ENCODE measurements at regions not wholly inside any gene's neighbourhood (a gene's known extent, or its start where the extent isn't known, plus 50 kb on each side); places are given as distances from the start of the nearest gene placed in this dataset.
A peak's percentile ranks its signal among the peaks of the same experiment; 100 is the strongest.
"Not testable (repeated sequence)": the region's sequence is repeated elsewhere in the genome, so short reads cannot be mapped to it uniquely, and the experiment has no call there.

GRCh38 chr12:32016680-32017482, 57.7 kb downstream of the RESF1 start:
- no peaks in the 10 kb centered on the region for H3K36me3 Mint-ChIP-seq (ENCODE audit: insufficient read depth, unreplicated experiment)
- ChIA-PET CTCF (no interaction called here), POLR2A (no interaction called here)
- Histone ChIP-seq H3K4me1 (no peaks in the 10 kb centered on the region), H3K4me3 (ENCODE audit: low read depth, low read length) (no peak overlapping the region), H3K27me3 (replicated peaks; ENCODE audit: control insufficient read depth, insufficient read depth, low read length) (no peaks in the 10 kb centered on the region), H3K9me3 (no peaks in the 10 kb centered on the region), H3K36me3 (ENCODE audit: control insufficient read depth, insufficient read depth, low read length) (no peaks in the 10 kb centered on the region)
- peak in 1 of 2 experiments; percentile 3 for DNase-seq
- H3K4me3 Mint-ChIP-seq (ENCODE audit: unreplicated experiment) = no peak overlapping the region
- no peaks in the 10 kb centered on the region for H3K4me1 Mint-ChIP-seq (ENCODE audit: low read depth, unreplicated experiment)
- no peak overlapping the region for H3K27ac Mint-ChIP-seq (ENCODE audit: unreplicated experiment)
- H3K27me3 Mint-ChIP-seq (ENCODE audit: insufficient read depth, unreplicated experiment) = no peaks in the 10 kb centered on the region
- BruUV-seq (replicated peaks) = no TSS peak
- H3K9me3 Mint-ChIP-seq (ENCODE audit: unreplicated experiment) = no peaks in the 10 kb centered on the region
- intact Hi-C loops (cut with micrococcal nuclease; ENCODE audit: unreplicated experiment) = no loop called here
- TF ChIP-seq CTCF (IDR thresholded peaks at IDR 0.05; ENCODE audit: insufficient read depth in 1 of 2, low read depth in 1 of 2, low read length in 1 of 2, severe bottlenecking in 1 of 2, unreplicated experiment in 1 of 2) = no peak

- BruUV-seq (replicated peaks) = no TSS peak
- Mint-ChIP-seq H3K27ac (ENCODE audit: unreplicated experiment) (no peak overlapping the region), H3K9me3 (ENCODE audit: unreplicated experiment) (peaks cover 23% of the 10 kb centered on the region), H3K36me3 (ENCODE audit: insufficient read depth, unreplicated experiment) (peaks cover 9% of the 10 kb centered on the region), H3K27me3 (ENCODE audit: insufficient read depth, unreplicated experiment) (no peaks in the 10 kb centered on the region), H3K4me1 (ENCODE audit: low read depth, unreplicated experiment) (peaks cover 7% of the 10 kb centered on the region), H3K4me3 (ENCODE audit: unreplicated experiment) (no peak overlapping the region)
- H3K27me3 ChIP-seq (replicated peaks; ENCODE audit: control insufficient read depth, insufficient read depth, low read length) = no peaks in the 10 kb centered on the region
- peaks cover 6% of the 10 kb centered on the region for H3K4me1 ChIP-seq
- no peaks in the 10 kb centered on the region for H3K36me3 ChIP-seq (ENCODE audit: control insufficient read depth, insufficient read depth, low read length)
- TF ChIP-seq CTCF (IDR thresholded peaks at IDR 0.05; ENCODE audit: insufficient read depth in 1 of 2, low read depth in 1 of 2, low read length in 1 of 2, severe bottlenecking in 1 of 2, unreplicated experiment in 1 of 2) = no peak
- DNase-seq = no peak
- ChIA-PET POLR2A (no interaction called here), CTCF (no interaction called here)
- intact Hi-C loops (cut with micrococcal nuclease; ENCODE audit: unreplicated experiment) = no loop called here
- no peak overlapping the region for H3K4me3 ChIP-seq (ENCODE audit: low read depth, low read length)
- H3K9me3 ChIP-seq = no peaks in the 10 kb centered on the region
Measured at GRCh38 chr12:32021346-32021773, 62.1 kb downstream of the RESF1 start.

GRCh38 chr12:32022387-32022786, 63.2 kb downstream of the RESF1 start:
- H3K27ac Mint-ChIP-seq (ENCODE audit: unreplicated experiment); H3K4me1 ChIP-seq; H3K27me3 ChIP-seq (replicated peaks; ENCODE audit: control insufficient read depth, insufficient read depth, low read length); H3K9me3 ChIP-seq; H3K36me3 Mint-ChIP-seq (ENCODE audit: insufficient read depth, unreplicated experiment); H3K4me3 ChIP-seq (ENCODE audit: low read depth, low read length); intact Hi-C loops (cut with micrococcal nuclease; ENCODE audit: unreplicated experiment); POLR2A ChIA-PET; H3K4me3 Mint-ChIP-seq (ENCODE audit: unreplicated experiment); CTCF ChIA-PET; H3K4me1 Mint-ChIP-seq (ENCODE audit: low read depth, unreplicated experiment); DNase-seq; H3K27me3 Mint-ChIP-seq (ENCODE audit: insufficient read depth, unreplicated experiment); BruUV-seq (replicated peaks); H3K36me3 ChIP-seq (ENCODE audit: control insufficient read depth, insufficient read depth, low read length): not testable (repeated sequence)
- peaks cover 23% of the 10 kb centered on the region for H3K9me3 Mint-ChIP-seq (ENCODE audit: unreplicated experiment)

GRCh38 chr12:32023861-32024260, 64.6 kb downstream of the RESF1 start:
- H3K27me3 Mint-ChIP-seq (ENCODE audit: insufficient read depth, unreplicated experiment); CTCF ChIA-PET; H3K4me3 Mint-ChIP-seq (ENCODE audit: unreplicated experiment); BruUV-seq (replicated peaks); H3K27me3 ChIP-seq (replicated peaks; ENCODE audit: control insufficient read depth, insufficient read depth, low read length); H3K36me3 Mint-ChIP-seq (ENCODE audit: insufficient read depth, unreplicated experiment); H3K27ac Mint-ChIP-seq (ENCODE audit: unreplicated experiment); H3K36me3 ChIP-seq (ENCODE audit: control insufficient read depth, insufficient read depth, low read length); H3K4me3 ChIP-seq (ENCODE audit: low read depth, low read length); H3K4me1 ChIP-seq; POLR2A ChIA-PET; H3K9me3 ChIP-seq; H3K4me1 Mint-ChIP-seq (ENCODE audit: low read depth, unreplicated experiment); intact Hi-C loops (cut with micrococcal nuclease; ENCODE audit: unreplicated experiment); DNase-seq: not testable (repeated sequence)
- peaks cover 25% of the 10 kb centered on the region for H3K9me3 Mint-ChIP-seq (ENCODE audit: unreplicated experiment)

Data from Caco-2 (cell line).